OCI-LY7 (cell line): ENCODE measurements at regions not wholly inside any gene's neighbourhood (a gene's known extent, or its start where the extent isn't known, plus 50 kb on each side); places are given as distances from the start of the nearest gene placed in this dataset.

Experiments
- EZH2phosphoT487 ChIP-seq: fragments of 200-600 bp; sonication (generic); IDR thresholded peaks from 2 replicates; pipeline ENCODE4 v1.6.1; 2018; ENCODE audit warnings: low read depth, borderline replicate concordance, mild to moderate bottlenecking, mixed run types, antibody characterized with exemption, low read length, moderate library complexity, mixed read lengths
- TF ChIP-seq, protein P1 (sequence below): fragments of 200-600 bp; sonication (generic); conservative IDR thresholded peaks from 2 replicates; pipeline ENCODE4 v1.5.1; 2014; ENCODE audit warnings: mild to moderate bottlenecking, antibody characterized with exemption, low read length, moderate library complexity, mixed read lengths

DNA sequence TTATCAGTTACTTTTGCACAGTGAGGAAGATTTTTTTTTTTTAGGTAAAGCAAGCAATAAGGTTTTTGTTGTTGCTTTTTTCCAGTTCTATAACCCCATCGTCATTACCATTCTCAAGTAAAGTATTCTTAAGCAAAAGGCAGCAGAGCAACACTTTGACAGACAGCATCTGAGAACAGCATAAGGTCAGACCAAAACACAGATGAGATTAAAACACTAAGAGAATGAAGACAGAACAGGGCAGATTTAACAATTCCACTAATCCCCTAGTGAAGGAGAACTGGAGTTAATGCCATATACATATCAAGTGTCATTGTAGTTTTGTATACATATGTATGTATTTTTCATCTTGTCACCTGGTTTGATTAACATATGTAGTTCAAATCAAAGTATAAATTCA lies 290.2 kb downstream of the METTL4 start:
- TF ChIP-seq, protein P1, sequence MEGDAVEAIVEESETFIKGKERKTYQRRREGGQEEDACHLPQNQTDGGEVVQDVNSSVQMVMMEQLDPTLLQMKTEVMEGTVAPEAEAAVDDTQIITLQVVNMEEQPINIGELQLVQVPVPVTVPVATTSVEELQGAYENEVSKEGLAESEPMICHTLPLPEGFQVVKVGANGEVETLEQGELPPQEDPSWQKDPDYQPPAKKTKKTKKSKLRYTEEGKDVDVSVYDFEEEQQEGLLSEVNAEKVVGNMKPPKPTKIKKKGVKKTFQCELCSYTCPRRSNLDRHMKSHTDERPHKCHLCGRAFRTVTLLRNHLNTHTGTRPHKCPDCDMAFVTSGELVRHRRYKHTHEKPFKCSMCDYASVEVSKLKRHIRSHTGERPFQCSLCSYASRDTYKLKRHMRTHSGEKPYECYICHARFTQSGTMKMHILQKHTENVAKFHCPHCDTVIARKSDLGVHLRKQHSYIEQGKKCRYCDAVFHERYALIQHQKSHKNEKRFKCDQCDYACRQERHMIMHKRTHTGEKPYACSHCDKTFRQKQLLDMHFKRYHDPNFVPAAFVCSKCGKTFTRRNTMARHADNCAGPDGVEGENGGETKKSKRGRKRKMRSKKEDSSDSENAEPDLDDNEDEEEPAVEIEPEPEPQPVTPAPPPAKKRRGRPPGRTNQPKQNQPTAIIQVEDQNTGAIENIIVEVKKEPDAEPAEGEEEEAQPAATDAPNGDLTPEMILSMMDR = no peak
- no peak for TF ChIP-seq EZH2phosphoT487
